HG02610 (cell line): ENCODE measurements at regions not wholly inside any gene's neighbourhood (a gene's known extent, or its start where the extent isn't known, plus 50 kb on each side); places are given as distances from the start of the nearest gene placed in this dataset.
A peak's percentile ranks its signal among the peaks of the same experiment; 100 is the strongest.

Source experiments
- ATAC-seq: cut with Tn5 transposase; IDR thresholded peaks from one replicate; pipeline ENCODE4 v1.9.1; 2021; ENCODE audit warnings: mild to moderate bottlenecking, moderate library complexity; ENCODE audit not compliant: unreplicated experiment

- no peak for ATAC-seq
These were observed 52.8 kb upstream of the FILIP1 start for GRCh38 chr6:75546381-75546780.

DNA sequence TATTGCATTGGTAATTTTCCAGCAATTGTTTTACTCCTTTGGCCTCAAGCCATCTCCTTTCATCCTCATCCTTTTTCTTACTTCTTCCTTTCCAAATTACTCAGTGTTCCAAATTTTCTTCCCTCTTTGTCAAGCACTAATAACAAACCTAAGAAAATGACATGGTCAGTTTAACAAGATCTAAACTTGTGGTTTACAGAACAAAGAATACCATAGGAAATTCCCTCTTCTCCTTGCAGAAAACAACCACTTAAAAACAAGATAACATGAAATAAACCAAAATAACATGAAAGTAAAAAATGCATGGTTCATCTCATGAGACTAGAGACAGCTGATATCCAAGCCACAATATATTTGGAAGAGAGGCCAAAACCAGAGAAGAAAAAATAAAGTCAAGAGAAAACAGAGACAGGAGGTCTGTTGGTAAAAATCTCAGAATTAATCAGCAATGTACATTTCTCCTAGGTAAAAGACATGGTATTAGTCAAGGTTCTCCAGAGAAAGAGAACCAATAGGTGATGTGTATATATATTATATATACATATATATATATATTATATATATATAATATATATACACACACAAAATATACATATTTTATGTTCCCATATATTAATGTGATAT is 51.0 kb upstream of the SENP6 start:
- peak; percentile 75 for ATAC-seq

GRCh38 chr6:75551367-75551952 is 50.2 kb upstream of the SENP6 start:
- peak; percentile 25 for ATAC-seq
